ENCODE measurements at regions not wholly inside any gene's neighbourhood (a gene's known extent, or its start where the extent isn't known, plus 50 kb on each side); places are given as distances from the start of the nearest gene placed in this dataset.

GRCh38 chr3:30465454-30465853, 140.9 kb upstream of the TGFBR2 start:
- TF ChIP-seq, protein P1, sequence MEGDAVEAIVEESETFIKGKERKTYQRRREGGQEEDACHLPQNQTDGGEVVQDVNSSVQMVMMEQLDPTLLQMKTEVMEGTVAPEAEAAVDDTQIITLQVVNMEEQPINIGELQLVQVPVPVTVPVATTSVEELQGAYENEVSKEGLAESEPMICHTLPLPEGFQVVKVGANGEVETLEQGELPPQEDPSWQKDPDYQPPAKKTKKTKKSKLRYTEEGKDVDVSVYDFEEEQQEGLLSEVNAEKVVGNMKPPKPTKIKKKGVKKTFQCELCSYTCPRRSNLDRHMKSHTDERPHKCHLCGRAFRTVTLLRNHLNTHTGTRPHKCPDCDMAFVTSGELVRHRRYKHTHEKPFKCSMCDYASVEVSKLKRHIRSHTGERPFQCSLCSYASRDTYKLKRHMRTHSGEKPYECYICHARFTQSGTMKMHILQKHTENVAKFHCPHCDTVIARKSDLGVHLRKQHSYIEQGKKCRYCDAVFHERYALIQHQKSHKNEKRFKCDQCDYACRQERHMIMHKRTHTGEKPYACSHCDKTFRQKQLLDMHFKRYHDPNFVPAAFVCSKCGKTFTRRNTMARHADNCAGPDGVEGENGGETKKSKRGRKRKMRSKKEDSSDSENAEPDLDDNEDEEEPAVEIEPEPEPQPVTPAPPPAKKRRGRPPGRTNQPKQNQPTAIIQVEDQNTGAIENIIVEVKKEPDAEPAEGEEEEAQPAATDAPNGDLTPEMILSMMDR (conservative IDR thresholded peaks at IDR 0.05; ENCODE audit: low read depth in 2 of 2) = no peak
- no peak for TF ChIP-seq POLR2AphosphoS5 (IDR thresholded peaks at IDR 0.05; ENCODE audit: low read depth)
- no peak for TF ChIP-seq JUNB (IDR thresholded peaks at IDR 0.05; ENCODE audit: unreplicated experiment)
- no peak for TF ChIP-seq NANOG (IDR thresholded peaks at IDR 0.05; ENCODE audit: borderline replicate concordance)
- TF ChIP-seq EZH2phosphoT487 (IDR thresholded peaks at IDR 0.05; ENCODE audit: unreplicated experiment) = no peak
- TF ChIP-seq EZH2 (IDR thresholded peaks at IDR 0.05; ENCODE audit: low read depth, unreplicated experiment) = no peak
- TF ChIP-seq, protein P2, sequence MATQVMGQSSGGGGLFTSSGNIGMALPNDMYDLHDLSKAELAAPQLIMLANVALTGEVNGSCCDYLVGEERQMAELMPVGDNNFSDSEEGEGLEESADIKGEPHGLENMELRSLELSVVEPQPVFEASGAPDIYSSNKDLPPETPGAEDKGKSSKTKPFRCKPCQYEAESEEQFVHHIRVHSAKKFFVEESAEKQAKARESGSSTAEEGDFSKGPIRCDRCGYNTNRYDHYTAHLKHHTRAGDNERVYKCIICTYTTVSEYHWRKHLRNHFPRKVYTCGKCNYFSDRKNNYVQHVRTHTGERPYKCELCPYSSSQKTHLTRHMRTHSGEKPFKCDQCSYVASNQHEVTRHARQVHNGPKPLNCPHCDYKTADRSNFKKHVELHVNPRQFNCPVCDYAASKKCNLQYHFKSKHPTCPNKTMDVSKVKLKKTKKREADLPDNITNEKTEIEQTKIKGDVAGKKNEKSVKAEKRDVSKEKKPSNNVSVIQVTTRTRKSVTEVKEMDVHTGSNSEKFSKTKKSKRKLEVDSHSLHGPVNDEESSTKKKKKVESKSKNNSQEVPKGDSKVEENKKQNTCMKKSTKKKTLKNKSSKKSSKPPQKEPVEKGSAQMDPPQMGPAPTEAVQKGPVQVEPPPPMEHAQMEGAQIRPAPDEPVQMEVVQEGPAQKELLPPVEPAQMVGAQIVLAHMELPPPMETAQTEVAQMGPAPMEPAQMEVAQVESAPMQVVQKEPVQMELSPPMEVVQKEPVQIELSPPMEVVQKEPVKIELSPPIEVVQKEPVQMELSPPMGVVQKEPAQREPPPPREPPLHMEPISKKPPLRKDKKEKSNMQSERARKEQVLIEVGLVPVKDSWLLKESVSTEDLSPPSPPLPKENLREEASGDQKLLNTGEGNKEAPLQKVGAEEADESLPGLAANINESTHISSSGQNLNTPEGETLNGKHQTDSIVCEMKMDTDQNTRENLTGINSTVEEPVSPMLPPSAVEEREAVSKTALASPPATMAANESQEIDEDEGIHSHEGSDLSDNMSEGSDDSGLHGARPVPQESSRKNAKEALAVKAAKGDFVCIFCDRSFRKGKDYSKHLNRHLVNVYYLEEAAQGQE (IDR thresholded peaks at IDR 0.05; ENCODE audit: unreplicated experiment) = no peak

Measured in GM23338 (cell line).